HEK293 (cell line): ENCODE measurements at regions not wholly inside any gene's neighbourhood (a gene's known extent, or its start where the extent isn't known, plus 50 kb on each side); places are given as distances from the start of the nearest gene placed in this dataset.
"Not testable (repeated sequence)": the region's sequence is repeated elsewhere in the genome, so short reads cannot be mapped to it uniquely, and the experiment has no call there.

Source experiments
- CTCF ChIA-PET: fragments of 350-600 bp; formaldehyde crosslinking; extraction: SDS; loops from one replicate; lab custom pipeline; 2021; ENCODE audit warnings: antibody characterized with exemption; lab: Yijun Ruan, JAX
- POLR2A ChIA-PET: fragments of 300-600 bp; formaldehyde crosslinking; extraction: SDS; loops from one replicate; lab custom pipeline; 2020; ENCODE audit warnings: antibody characterized with exemption, inconsistent platforms; lab: Yijun Ruan, JAX
- H3K27ac ChIP-seq: fragments of 200-500 bp; sonication (Bioruptor generic); 2 replicates; pipeline ENCODE4 v1.5.1; 2014; ENCODE audit warnings: low read depth, low read length, control low read depth, inconsistent platforms; ENCODE audit errors: extremely low read depth
- H3K36me3 ChIP-seq, 2 experiments: fragments of 200-500 bp in 1 of 2; sonication (Bioruptor generic) in 1 of 2; 1 replicate in 1 of 2; 2 replicates in 1 of 2; pipeline ENCODE4 v1.5.1; 2014 to 2017; ENCODE audit warnings: inconsistent platforms in 2 of 2, low read length in 2 of 2; ENCODE audit not compliant: control insufficient read depth in 2 of 2, insufficient read depth in 1 of 2
- H3K4me1 ChIP-seq: fragments of 200-500 bp; sonication (Bioruptor generic); 2 replicates; pipeline ENCODE4 v1.5.1; 2014; ENCODE audit warnings: mild to moderate bottlenecking, low read length, inconsistent platforms; ENCODE audit not compliant: control insufficient read depth, insufficient read depth
- H3K4me3 ChIP-seq: 2 replicates; pipeline ENCODE4 v1.5.1; 2011; ENCODE audit warnings: low read depth, mild to moderate bottlenecking, control low read depth, low read length, moderate library complexity
- H3K9me3 ChIP-seq: fragments of 200-500 bp; sonication (Bioruptor generic); 2 replicates; pipeline ENCODE4 v1.5.1; 2014; ENCODE audit warnings: low read depth, low read length, inconsistent platforms; ENCODE audit not compliant: control insufficient read depth, insufficient read depth
- HOXA7 ChIP-seq: sonication (generic); formaldehyde crosslinking; IDR thresholded peaks from 2 replicates; pipeline ENCODE4 v1.8.1; 2022; ENCODE audit warnings: missing genetic modification reagents, borderline replicate concordance
- KLF10 ChIP-seq: fragments of 450-650 bp; IDR thresholded peaks from 2 replicates; pipeline ENCODE4 v1.5.1; 2018; ENCODE audit warnings: missing biosample characterization, mild to moderate bottlenecking, missing genetic modification characterization
- SALL2 ChIP-seq: fragments of 450-650 bp; formaldehyde crosslinking; IDR thresholded peaks from 2 replicates; pipeline ENCODE4 v1.5.0; 2017; ENCODE audit warnings: missing biosample characterization, mild to moderate bottlenecking, missing genetic modification characterization, borderline replicate concordance
- SP7 ChIP-seq: fragments of 450-650 bp; formaldehyde crosslinking; IDR thresholded peaks from 2 replicates; pipeline ENCODE4 v1.5.1; 2016; ENCODE audit warnings: missing biosample characterization, missing genetic modification characterization
- ZBTB20 ChIP-seq: fragments of 450-650 bp; formaldehyde crosslinking; IDR thresholded peaks from 2 replicates; pipeline ENCODE4 v1.5.1; 2016; ENCODE audit warnings: missing biosample characterization, missing genetic modification characterization
- ZBTB21 ChIP-seq: fragments of 450-650 bp; formaldehyde crosslinking; IDR thresholded peaks from 2 replicates; pipeline ENCODE4 v1.5.1; 2017; ENCODE audit warnings: missing biosample characterization, missing genetic modification characterization
- ZFP3 ChIP-seq: fragments of 450-650 bp; formaldehyde crosslinking; IDR thresholded peaks from 2 replicates; pipeline ENCODE4 v1.5.1; 2016; ENCODE audit warnings: low read depth, missing biosample characterization, missing genetic modification characterization
- ZNF155 ChIP-seq: fragments of 450-650 bp; formaldehyde crosslinking; IDR thresholded peaks from 2 replicates; pipeline ENCODE4 v1.5.1; 2016; ENCODE audit warnings: missing biosample characterization, missing genetic modification characterization
- ZNF2 ChIP-seq: fragments of 450-650 bp; formaldehyde crosslinking; IDR thresholded peaks from 2 replicates; pipeline ENCODE4 v1.5.1; 2016; ENCODE audit warnings: missing biosample characterization, missing genetic modification characterization
- ZNF214 ChIP-seq: fragments of 450-650 bp; formaldehyde crosslinking; IDR thresholded peaks from 2 replicates; pipeline ENCODE4 v1.5.1; 2017; ENCODE audit warnings: missing biosample characterization, mild to moderate bottlenecking, missing genetic modification characterization, borderline replicate concordance
- ZNF473 ChIP-seq: fragments of 450-650 bp; formaldehyde crosslinking; IDR thresholded peaks from 2 replicates; pipeline ENCODE4 v1.5.1; 2017; ENCODE audit warnings: missing biosample characterization, missing genetic modification characterization
- ZNF514 ChIP-seq: fragments of 450-650 bp; formaldehyde crosslinking; IDR thresholded peaks from 2 replicates; pipeline ENCODE4 v1.5.1; 2016; ENCODE audit warnings: missing biosample characterization, missing genetic modification characterization
- ZNF555 ChIP-seq: fragments of 450-650 bp; formaldehyde crosslinking; conservative IDR thresholded peaks from 2 replicates; pipeline ENCODE4 v1.5.1; 2017; ENCODE audit warnings: missing biosample characterization, mild to moderate bottlenecking, missing genetic modification characterization, inconsistent platforms
- ZNF596 ChIP-seq: fragments of 450-650 bp; IDR thresholded peaks from 2 replicates; pipeline ENCODE4 v1.5.0; 2018; ENCODE audit warnings: missing biosample characterization, mild to moderate bottlenecking, missing genetic modification characterization, moderate library complexity
- ZNF623 ChIP-seq: fragments of 450-650 bp; formaldehyde crosslinking; IDR thresholded peaks from 2 replicates; pipeline ENCODE4 v1.5.1; 2016; ENCODE audit warnings: missing biosample characterization, missing genetic modification characterization
- ZNF660 ChIP-seq: fragments of 450-650 bp; IDR thresholded peaks from 2 replicates; pipeline ENCODE4 v1.5.1; 2018; ENCODE audit warnings: missing biosample characterization, mild to moderate bottlenecking, missing genetic modification characterization
- ZNF76 ChIP-seq: fragments of 450-650 bp; formaldehyde crosslinking; IDR thresholded peaks from 2 replicates; pipeline ENCODE4; 2016; ENCODE audit warnings: low read depth, missing biosample characterization, missing genetic modification characterization, borderline replicate concordance
- ZNF791 ChIP-seq: fragments of 450-650 bp; formaldehyde crosslinking; IDR thresholded peaks from 2 replicates; pipeline ENCODE4 v1.5.1; 2016; ENCODE audit warnings: missing biosample characterization, missing genetic modification characterization
- TF ChIP-seq, protein P1 (sequence below): fragments of 450-650 bp; formaldehyde crosslinking; IDR thresholded peaks from 2 replicates; pipeline ENCODE4 v1.5.1; 2016; ENCODE audit warnings: missing biosample characterization, missing genetic modification characterization, borderline replicate concordance
- TF ChIP-seq, protein P2 (sequence below): fragments of 450-650 bp; formaldehyde crosslinking; IDR thresholded peaks from 2 replicates; pipeline ENCODE4 v1.5.1; 2016; ENCODE audit warnings: missing biosample characterization, missing genetic modification characterization

DNA sequence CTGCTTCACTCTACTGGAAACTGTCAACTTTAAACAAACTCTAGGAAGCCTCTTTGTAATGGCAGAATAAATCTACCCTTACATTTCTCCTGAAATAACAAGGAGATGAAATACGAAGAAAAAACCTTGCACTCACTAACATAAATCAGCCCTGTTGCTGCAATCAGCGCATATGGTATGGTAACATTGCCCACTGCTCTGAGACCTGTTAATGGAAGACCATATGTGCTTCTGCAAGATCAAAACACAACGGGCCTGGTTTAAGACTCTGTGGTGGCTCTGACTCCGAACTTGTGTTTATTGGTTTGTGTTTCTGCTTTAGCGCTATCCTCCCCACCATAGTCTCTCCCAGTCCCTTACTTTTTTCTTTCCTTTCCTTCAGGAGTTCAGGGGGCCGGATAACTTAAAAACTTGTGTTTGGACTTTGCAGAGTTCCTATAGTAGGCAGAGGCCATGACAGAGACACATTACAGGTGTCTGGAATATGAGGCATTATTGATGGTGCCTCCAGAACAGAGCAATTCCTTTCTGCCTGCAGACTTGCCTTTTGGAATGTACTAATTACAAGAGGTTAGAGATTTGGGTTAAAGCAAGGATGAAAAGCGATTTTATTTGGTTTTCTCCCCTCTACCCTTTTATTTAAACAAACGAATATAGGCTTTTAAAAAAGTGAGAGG lies 110.8 kb downstream of the PSAT1 start (continued):
- TF ChIP-seq, protein P1, sequence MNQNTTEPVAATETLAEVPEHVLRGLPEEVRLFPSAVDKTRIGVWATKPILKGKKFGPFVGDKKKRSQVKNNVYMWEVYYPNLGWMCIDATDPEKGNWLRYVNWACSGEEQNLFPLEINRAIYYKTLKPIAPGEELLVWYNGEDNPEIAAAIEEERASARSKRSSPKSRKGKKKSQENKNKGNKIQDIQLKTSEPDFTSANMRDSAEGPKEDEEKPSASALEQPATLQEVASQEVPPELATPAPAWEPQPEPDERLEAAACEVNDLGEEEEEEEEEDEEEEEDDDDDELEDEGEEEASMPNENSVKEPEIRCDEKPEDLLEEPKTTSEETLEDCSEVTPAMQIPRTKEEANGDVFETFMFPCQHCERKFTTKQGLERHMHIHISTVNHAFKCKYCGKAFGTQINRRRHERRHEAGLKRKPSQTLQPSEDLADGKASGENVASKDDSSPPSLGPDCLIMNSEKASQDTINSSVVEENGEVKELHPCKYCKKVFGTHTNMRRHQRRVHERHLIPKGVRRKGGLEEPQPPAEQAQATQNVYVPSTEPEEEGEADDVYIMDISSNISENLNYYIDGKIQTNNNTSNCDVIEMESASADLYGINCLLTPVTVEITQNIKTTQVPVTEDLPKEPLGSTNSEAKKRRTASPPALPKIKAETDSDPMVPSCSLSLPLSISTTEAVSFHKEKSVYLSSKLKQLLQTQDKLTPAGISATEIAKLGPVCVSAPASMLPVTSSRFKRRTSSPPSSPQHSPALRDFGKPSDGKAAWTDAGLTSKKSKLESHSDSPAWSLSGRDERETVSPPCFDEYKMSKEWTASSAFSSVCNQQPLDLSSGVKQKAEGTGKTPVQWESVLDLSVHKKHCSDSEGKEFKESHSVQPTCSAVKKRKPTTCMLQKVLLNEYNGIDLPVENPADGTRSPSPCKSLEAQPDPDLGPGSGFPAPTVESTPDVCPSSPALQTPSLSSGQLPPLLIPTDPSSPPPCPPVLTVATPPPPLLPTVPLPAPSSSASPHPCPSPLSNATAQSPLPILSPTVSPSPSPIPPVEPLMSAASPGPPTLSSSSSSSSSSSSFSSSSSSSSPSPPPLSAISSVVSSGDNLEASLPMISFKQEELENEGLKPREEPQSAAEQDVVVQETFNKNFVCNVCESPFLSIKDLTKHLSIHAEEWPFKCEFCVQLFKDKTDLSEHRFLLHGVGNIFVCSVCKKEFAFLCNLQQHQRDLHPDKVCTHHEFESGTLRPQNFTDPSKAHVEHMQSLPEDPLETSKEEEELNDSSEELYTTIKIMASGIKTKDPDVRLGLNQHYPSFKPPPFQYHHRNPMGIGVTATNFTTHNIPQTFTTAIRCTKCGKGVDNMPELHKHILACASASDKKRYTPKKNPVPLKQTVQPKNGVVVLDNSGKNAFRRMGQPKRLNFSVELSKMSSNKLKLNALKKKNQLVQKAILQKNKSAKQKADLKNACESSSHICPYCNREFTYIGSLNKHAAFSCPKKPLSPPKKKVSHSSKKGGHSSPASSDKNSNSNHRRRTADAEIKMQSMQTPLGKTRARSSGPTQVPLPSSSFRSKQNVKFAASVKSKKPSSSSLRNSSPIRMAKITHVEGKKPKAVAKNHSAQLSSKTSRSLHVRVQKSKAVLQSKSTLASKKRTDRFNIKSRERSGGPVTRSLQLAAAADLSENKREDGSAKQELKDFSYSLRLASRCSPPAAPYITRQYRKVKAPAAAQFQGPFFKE = no peak
- TF ChIP-seq, all 188 proteins: peak for 0

DNA sequence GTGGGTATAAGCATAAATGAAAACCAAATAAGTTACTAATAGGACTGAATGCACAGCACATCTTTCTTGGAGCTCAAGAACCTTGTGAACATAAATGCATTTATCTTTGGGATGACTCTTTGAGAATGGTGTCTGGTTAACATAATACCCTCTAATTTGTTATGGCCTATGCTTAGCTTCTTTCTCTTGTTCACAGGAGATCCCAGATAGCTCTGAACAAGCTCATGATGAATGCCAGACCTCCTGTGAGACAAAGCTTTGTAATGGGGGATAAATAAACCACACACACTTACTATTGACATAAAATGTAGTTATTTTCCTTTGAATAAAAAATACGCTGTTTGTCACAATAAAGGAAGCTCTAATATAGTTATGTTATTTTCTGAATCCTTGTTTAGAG lies 111.5 kb downstream of the PSAT1 start:
- CTCF ChIA-PET = interaction anchor here (0.8 kb wide), 1 partner anchor 43 kb away, joined by 3 read pairs; no protein-coding TSS in a partner anchor
- Histone ChIP-seq H3K27ac (no peak overlapping the region), H3K9me3 (no peaks in the 10 kb centered on the region), H3K36me3 (no peaks in the 10 kb centered on the region), H3K4me1 (no peaks in the 10 kb centered on the region), H3K4me3 (no peak overlapping the region)
- POLR2A ChIA-PET = interaction anchor here (0.6 kb wide), 1 partner anchor 555 kb away, joined by 3 read pairs; no protein-coding TSS in a partner anchor
- no peak for TF ChIP-seq ZNF555 (tag by site-specific recombination)
- no peak for TF ChIP-seq ZBTB20 (tag by site-specific recombination)
- TF ChIP-seq ZNF660 = no peak
- no peak for TF ChIP-seq ZBTB21
- TF ChIP-seq ZNF514 (tag by site-specific recombination) = no peak
- no peak for TF ChIP-seq ZNF791 (tag by site-specific recombination)
- TF ChIP-seq HOXA7 (CRISPR knock-in tag) = no peak
- no peak for TF ChIP-seq KLF10 (tag by site-specific recombination)
- no peak for TF ChIP-seq ZNF155
- no peak for TF ChIP-seq ZNF623 (tag by site-specific recombination)

DNA sequence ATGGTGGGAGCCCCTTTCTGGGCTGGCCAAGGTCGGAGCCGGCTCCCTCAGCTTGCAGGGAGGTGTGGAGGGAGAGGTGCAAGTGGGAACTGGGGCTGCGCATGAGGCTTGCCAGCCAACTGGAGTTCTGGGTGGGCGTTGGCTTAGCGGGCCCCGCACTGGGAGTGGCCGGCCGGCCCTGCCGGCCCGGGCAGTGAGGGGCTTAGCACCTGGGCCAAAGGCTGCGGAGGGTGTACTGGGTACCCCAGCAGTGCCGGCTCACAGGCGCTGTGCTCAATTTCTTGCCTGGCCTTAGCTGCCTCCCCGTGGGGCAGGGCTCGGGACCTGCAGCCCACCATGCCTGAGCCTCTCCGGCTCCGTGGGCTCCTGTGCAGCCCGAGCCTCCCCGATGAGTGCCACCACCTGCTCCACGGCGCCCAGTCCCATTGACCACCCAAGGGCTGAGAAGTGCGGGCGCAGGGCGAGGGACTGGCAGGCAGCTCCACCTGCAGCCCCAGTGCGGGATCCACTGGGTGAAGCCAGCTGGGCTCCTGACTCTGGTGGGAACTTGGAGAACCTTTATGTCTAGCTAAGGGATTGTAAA lies 113.1 kb downstream of the PSAT1 start:
- H3K4me1 ChIP-seq, H3K27ac ChIP-seq, H3K4me3 ChIP-seq, H3K36me3 ChIP-seq, H3K9me3 ChIP-seq, CTCF ChIA-PET, POLR2A ChIA-PET: not testable (repeated sequence)

DNA sequence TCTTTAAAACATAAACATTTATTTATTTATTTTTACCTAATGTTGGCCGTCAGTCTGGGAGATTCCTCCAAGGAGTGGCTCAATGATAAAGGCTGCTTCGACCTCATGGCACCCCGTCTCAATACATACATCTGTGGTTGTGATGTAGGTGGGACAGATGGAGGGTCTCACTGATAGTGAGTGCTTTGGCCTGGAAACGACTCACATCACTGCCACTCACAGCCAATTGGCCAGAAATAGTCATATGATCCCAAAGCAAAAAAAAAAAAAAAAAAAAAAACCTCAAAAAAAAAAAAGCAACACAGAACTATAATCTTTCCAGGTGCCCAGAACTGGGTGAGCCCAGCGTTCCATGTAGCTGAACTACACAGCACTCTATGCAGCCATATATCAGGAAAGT lies 125.4 kb downstream of the PSAT1 start:
- H3K4me1 ChIP-seq = no peaks in the 10 kb centered on the region
- no peaks in the 10 kb centered on the region for H3K36me3 ChIP-seq
- ChIA-PET POLR2A (no interaction called here), CTCF (interaction anchor here (0.9 to 1.0 kb wide), 2 partner anchors 22 to 53 kb away, joined by 3 read pairs; no protein-coding TSS in a partner anchor)
- no peak overlapping the region for H3K4me3 ChIP-seq
- H3K27ac ChIP-seq = no peak overlapping the region
- no peaks in the 10 kb centered on the region for H3K9me3 ChIP-seq
- TF ChIP-seq ZNF596 (no peak), ZNF76 (tag by site-specific recombination) (no peak), ZNF2 (no peak), ZNF214 (tag by site-specific recombination) (no peak), ZNF473 (no peak), ZFP3 (no peak), SALL2 (tag by site-specific recombination) (no peak), SP7 (tag by site-specific recombination) (no peak)
- TF ChIP-seq, protein P2, sequence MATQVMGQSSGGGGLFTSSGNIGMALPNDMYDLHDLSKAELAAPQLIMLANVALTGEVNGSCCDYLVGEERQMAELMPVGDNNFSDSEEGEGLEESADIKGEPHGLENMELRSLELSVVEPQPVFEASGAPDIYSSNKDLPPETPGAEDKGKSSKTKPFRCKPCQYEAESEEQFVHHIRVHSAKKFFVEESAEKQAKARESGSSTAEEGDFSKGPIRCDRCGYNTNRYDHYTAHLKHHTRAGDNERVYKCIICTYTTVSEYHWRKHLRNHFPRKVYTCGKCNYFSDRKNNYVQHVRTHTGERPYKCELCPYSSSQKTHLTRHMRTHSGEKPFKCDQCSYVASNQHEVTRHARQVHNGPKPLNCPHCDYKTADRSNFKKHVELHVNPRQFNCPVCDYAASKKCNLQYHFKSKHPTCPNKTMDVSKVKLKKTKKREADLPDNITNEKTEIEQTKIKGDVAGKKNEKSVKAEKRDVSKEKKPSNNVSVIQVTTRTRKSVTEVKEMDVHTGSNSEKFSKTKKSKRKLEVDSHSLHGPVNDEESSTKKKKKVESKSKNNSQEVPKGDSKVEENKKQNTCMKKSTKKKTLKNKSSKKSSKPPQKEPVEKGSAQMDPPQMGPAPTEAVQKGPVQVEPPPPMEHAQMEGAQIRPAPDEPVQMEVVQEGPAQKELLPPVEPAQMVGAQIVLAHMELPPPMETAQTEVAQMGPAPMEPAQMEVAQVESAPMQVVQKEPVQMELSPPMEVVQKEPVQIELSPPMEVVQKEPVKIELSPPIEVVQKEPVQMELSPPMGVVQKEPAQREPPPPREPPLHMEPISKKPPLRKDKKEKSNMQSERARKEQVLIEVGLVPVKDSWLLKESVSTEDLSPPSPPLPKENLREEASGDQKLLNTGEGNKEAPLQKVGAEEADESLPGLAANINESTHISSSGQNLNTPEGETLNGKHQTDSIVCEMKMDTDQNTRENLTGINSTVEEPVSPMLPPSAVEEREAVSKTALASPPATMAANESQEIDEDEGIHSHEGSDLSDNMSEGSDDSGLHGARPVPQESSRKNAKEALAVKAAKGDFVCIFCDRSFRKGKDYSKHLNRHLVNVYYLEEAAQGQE (tag by site-specific recombination) = no peak
